NAMALWA (cell line): ENCODE measurements at regions not wholly inside any gene's neighbourhood (a gene's known extent, or its start where the extent isn't known, plus 50 kb on each side); places are given as distances from the start of the nearest gene placed in this dataset.

Experiments
- DNase-seq: peaks from one replicate; pipeline ENCODE4 v3.0.0-alpha.2; 2015; ENCODE audit warnings: low spot score

- no peak for DNase-seq
These were observed 187.7 kb upstream of the C1orf174 start for GRCh38 chr1:4087530-4088420.

DNA sequence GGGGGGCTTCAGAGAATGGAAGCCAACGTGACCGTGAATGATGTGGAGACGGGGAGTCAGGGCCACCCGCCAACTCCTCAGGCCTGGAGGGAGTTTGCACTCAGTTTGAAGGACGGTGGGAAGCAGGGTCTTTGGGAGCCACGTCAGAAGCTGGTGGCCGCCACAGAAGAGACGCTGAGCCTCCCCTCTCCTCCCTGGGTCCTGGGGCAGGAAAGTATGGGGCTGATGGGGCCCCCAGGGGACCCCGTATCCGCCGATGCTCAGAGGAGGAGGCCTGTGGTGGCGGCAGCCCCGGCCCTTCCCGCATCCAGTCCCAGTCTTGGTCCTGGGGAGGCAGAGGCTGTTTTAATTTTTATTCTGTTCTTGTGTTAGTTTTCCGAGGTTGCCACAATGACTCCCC is 188.6 kb upstream of the C1orf174 start:
- DNase-seq, result no peak

GRCh38 chr1:4089421-4090175 is 189.5 kb upstream of the C1orf174 start:
- DNase-seq, result no peak

DNA sequence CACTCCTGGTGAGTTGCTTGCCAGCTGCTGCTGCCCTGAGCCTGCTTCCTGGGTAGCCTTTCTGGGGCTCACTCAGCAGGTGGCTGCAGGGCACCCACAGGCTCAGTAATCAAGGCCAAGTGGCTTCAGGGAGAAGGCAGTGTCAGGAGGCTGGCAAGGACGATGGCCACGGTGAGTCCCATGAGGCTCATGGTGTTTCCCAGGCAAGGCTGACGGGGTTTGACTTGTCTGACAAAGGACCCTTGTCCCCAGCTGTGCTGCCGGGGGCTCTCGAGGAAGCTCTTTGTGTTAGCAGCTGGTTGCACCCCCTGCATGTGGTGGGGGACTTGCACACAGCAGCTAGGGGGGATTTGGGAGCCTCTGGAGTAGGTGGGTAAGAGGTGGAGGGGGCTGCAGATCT is 190.5 kb upstream of the C1orf174 start:
- no peak for DNase-seq

DNA sequence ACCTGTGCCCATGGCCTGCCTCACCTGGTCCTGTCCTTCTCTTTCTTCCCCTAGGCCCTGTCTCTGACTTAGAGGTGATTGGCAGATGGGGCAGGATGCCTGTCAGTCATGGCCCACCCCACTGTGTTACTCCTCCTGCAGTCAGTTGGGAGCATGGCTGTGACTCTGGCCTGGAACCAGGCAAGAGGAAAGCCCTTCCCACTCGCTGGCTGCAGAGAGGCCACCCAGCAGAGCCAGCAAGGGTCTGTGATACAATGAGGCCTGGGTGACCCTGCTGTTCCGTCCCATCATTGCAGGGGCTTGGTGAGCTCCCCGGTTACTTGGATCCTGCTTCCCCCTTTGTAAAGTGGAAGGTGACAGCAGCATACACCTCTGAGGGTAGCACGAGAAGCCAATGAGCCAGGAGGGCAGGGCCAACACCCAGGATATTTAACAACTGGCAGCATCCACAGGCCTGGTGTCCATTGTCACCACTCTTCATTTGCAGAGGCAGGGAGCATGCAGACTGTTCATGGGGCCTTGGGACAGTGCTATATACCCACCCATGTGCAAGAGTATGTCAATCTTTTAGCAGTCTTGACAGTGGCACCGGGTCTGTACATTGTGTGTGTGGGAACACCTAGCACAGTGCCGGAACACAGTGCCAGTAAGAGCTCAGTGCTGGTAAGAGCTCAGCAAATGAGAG is 191.0 kb upstream of the C1orf174 start:
- no peak for DNase-seq

DNA sequence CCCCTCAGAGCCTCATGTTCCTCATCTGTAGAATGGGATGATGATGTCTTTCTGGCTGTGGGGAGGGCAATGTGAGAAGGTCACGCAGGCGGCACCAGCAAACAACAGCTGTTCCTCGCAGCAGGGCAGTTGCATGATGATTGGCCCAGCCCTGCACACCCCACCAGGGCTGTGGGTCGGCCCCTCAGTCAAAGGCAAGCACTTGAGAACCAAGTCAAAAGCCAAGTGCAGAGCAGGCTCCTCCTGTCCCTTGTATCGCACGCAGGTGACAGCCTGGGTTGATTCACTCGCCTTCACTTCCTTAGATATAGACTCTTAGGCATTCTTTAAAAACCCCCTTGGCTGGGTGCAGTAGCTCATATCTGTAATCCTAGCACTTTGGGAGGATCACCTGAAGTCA is 191.9 kb upstream of the C1orf174 start:
- DNase-seq, result no peak

GRCh38 chr1:4093856-4094565 is 193.9 kb upstream of the C1orf174 start:
- no peak for DNase-seq

- DNase-seq, result no peak
These were observed 195.4 kb upstream of the C1orf174 start for GRCh38 chr1:4095433-4095971.

- no peak for DNase-seq
These were observed 201.5 kb upstream of the C1orf174 start for GRCh38 chr1:4101459-4102161.

GRCh38 chr1:4105300-4105880 is 205.3 kb upstream of the C1orf174 start:
- no peak for DNase-seq

GRCh38 chr1:4106731-4107130 is 206.7 kb upstream of the C1orf174 start:
- DNase-seq, result no peak

DNA sequence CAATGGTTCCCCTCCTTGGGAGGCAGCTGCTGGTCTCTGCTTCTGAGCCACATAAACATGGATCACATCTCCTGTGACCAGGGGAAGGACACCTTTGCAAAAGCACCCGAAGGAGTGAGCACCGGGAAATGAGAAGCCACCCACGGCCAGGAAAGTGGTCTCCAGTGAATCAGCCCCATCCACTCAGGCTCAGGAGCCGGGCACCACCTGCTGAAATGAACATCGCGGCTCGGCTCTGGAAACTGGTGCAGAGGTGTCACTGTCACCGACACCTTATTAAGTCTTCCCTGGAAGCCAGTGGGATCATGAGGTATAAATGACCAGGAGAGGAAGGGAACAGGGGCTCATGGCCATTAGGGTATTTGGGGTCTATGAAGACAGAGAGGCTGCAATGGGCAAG is 207.2 kb upstream of the C1orf174 start:
- no peak for DNase-seq

DNA sequence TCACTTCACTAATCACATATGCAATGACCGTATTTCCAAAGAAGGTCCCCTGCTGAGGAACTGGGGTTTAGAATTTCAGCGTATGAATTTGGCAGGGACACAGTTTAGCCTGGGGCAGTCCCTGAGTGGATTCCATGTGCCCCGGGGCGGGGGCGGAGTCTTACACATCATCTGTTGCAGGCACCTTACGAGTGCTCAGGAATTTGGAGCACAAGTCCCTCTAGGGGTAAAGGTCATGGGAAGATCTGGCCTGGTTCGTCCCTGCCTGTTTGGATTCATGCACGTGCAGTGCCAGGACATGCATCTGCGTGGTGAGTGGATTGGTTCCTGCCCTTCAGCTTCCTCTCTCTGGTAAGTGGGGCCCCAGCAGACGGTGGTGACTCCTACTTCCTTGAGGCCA is 208.3 kb upstream of the C1orf174 start:
- no peak for DNase-seq

- DNase-seq, result no peak
These were observed 208.9 kb upstream of the C1orf174 start for GRCh38 chr1:4108758-4109627.

- DNase-seq, result no peak
These were observed 209.5 kb upstream of the C1orf174 start for GRCh38 chr1:4109628-4109940.

GRCh38 chr1:4110888-4111287 is 210.8 kb upstream of the C1orf174 start:
- DNase-seq, result no peak

DNA sequence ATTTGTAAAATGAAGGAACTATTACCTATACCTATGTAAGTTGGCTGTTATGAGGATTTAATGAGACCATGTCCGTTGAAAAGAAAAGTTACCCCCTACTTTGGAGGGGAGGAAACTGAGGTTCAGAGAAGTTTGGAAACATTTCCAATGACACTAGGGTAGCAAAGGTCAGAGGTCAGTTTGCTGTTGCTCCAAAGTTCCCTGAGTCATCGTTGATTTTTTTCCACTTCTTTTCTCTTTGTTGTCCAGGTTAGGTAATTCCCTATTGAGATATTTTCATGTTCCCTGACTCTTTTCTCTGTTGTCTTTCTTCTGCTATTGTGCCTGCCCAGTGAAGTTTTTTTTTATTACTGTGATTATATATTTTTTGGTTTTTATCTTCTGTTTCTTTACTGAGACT is 213.8 kb upstream of the C1orf174 start:
- no peak for DNase-seq

- no peak for DNase-seq
These were observed 215.3 kb upstream of the C1orf174 start for GRCh38 chr1:4115191-4115900.

- no peak for DNase-seq
These were observed 217.1 kb upstream of the C1orf174 start for GRCh38 chr1:4117196-4117595.
